HG03135 (cell line): ENCODE measurements at regions not wholly inside any gene's neighbourhood (a gene's known extent, or its start where the extent isn't known, plus 50 kb on each side); places are given as distances from the start of the nearest gene placed in this dataset.

Source experiments
- ATAC-seq: cut with Tn5 transposase; IDR thresholded peaks from one replicate; pipeline ENCODE4 v1.9.1; 2021; ENCODE audit warnings: mild to moderate bottlenecking, moderate library complexity; ENCODE audit not compliant: unreplicated experiment

GRCh38 chr7:145313551-145313950, 477.7 kb upstream of the TPK1 start:
- no peak for ATAC-seq

- ATAC-seq = no peak
These were observed 457.9 kb upstream of the TPK1 start for GRCh38 chr7:145293754-145294153.

GRCh38 chr7:145293228-145293701, 457.4 kb upstream of the TPK1 start:
- ATAC-seq = no peak

- no peak for ATAC-seq
These were observed 453.5 kb upstream of the TPK1 start for GRCh38 chr7:145289384-145289783.

- ATAC-seq = no peak
These were observed 440.3 kb upstream of the TPK1 start for GRCh38 chr7:145276118-145276517.

- no peak for ATAC-seq
These were observed 433.7 kb upstream of the TPK1 start for GRCh38 chr7:145269418-145270161.

GRCh38 chr7:145265180-145265579, 429.3 kb upstream of the TPK1 start:
- ATAC-seq = no peak

- ATAC-seq = peak; percentile 76
These were observed 428.0 kb upstream of the TPK1 start for GRCh38 chr7:145263886-145264285.

- ATAC-seq = no peak
These were observed 416.2 kb upstream of the TPK1 start for GRCh38 chr7:145252031-145252430.

- ATAC-seq = no peak
These were observed 388.9 kb upstream of the TPK1 start for GRCh38 chr7:145224775-145225174.

- ATAC-seq = no peak
These were observed 383.6 kb upstream of the TPK1 start for GRCh38 chr7:145219461-145219860.

GRCh38 chr7:145216866-145217265, 381.0 kb upstream of the TPK1 start:
- ATAC-seq = no peak

GRCh38 chr7:145212050-145212449, 376.2 kb upstream of the TPK1 start:
- no peak for ATAC-seq

- no peak for ATAC-seq
These were observed 375.4 kb upstream of the TPK1 start for GRCh38 chr7:145211211-145211610.

GRCh38 chr7:145193951-145194350, 358.1 kb upstream of the TPK1 start:
- ATAC-seq = no peak

- no peak for ATAC-seq
These were observed 349.1 kb upstream of the TPK1 start for GRCh38 chr7:145184956-145185355.

- no peak for ATAC-seq
These were observed 347.2 kb upstream of the TPK1 start for GRCh38 chr7:145183069-145183468.

GRCh38 chr7:145175366-145175765, 339.5 kb upstream of the TPK1 start:
- ATAC-seq = no peak

GRCh38 chr7:145169908-145170307, 334.1 kb upstream of the TPK1 start:
- ATAC-seq = no peak

- ATAC-seq = no peak
These were observed 333.0 kb upstream of the TPK1 start for GRCh38 chr7:145168879-145169278.

- no peak for ATAC-seq
These were observed 332.6 kb upstream of the TPK1 start for GRCh38 chr7:145168427-145168826.

- ATAC-seq = no peak
These were observed 321.0 kb upstream of the TPK1 start for GRCh38 chr7:145156834-145157233.

GRCh38 chr7:145152589-145152988, 316.7 kb upstream of the TPK1 start:
- no peak for ATAC-seq
